ENCODE measurements at regions not wholly inside any gene's neighbourhood (a gene's known extent, or its start where the extent isn't known, plus 50 kb on each side); places are given as distances from the start of the nearest gene placed in this dataset.

- Histone ChIP-seq H3K36me3 (no peaks in the 10 kb centered on the region), H3K27ac (no peak overlapping the region), H3K9me3 (no peaks in the 10 kb centered on the region), H3K27me3 (replicated peaks; ENCODE audit: insufficient read depth) (no peaks in the 10 kb centered on the region), H3K4me1 (ENCODE audit: control insufficient read depth in 1 of 2, low read depth in 2 of 2) (no peaks in the 10 kb centered on the region), H3K4me3 (no peak overlapping the region)
- TF ChIP-seq CTCF (IDR thresholded peaks at IDR 0.05): no peak
- DNase-seq (ENCODE audit: low spot score) (no peak), ATAC-seq (ENCODE audit: insufficient number of reproducible peaks, low FRiP score, low read depth) (no peak)
Observed at GRCh38 chr18:78457011-78457410, 522.6 kb upstream of the SALL3 start.

GRCh38 chr18:78457731-78458130 lies 521.9 kb upstream of the SALL3 start:
- Histone ChIP-seq H3K4me1 (ENCODE audit: control insufficient read depth in 1 of 2, low read depth in 2 of 2) (no peaks in the 10 kb centered on the region), H3K27me3 (replicated peaks; ENCODE audit: insufficient read depth) (no peaks in the 10 kb centered on the region), H3K36me3 (no peaks in the 10 kb centered on the region), H3K9me3 (no peaks in the 10 kb centered on the region), H3K4me3 (no peak overlapping the region), H3K27ac (no peak overlapping the region)
- no peak for ATAC-seq (ENCODE audit: insufficient number of reproducible peaks, low FRiP score, low read depth)
- DNase-seq (ENCODE audit: low spot score): no peak
- TF ChIP-seq CTCF (IDR thresholded peaks at IDR 0.05): no peak

GRCh38 chr18:78458356-78458755 lies 521.3 kb upstream of the SALL3 start:
- H3K27ac ChIP-seq: no peak overlapping the region
- ATAC-seq (ENCODE audit: insufficient number of reproducible peaks, low FRiP score, low read depth) (no peak), DNase-seq (ENCODE audit: low spot score) (no peak)
- H3K27me3 ChIP-seq (replicated peaks; ENCODE audit: insufficient read depth): no peaks in the 10 kb centered on the region
- H3K4me3 ChIP-seq: no peak overlapping the region
- H3K4me1 ChIP-seq (ENCODE audit: control insufficient read depth in 1 of 2, low read depth in 2 of 2): no peaks in the 10 kb centered on the region
- no peak for TF ChIP-seq CTCF (IDR thresholded peaks at IDR 0.05)
- H3K36me3 ChIP-seq: no peaks in the 10 kb centered on the region
- H3K9me3 ChIP-seq: no peaks in the 10 kb centered on the region

GRCh38 chr18:78459668-78460067 lies 520.0 kb upstream of the SALL3 start:
- TF ChIP-seq CTCF (IDR thresholded peaks at IDR 0.05): no peak
- Histone ChIP-seq H3K9me3 (no peaks in the 10 kb centered on the region), H3K27ac (no peak overlapping the region), H3K4me3 (no peak overlapping the region), H3K4me1 (ENCODE audit: control insufficient read depth in 1 of 2, low read depth in 2 of 2) (no peaks in the 10 kb centered on the region), H3K27me3 (replicated peaks; ENCODE audit: insufficient read depth) (no peaks in the 10 kb centered on the region), H3K36me3 (no peaks in the 10 kb centered on the region)
- DNase-seq (ENCODE audit: low spot score): no peak
- ATAC-seq (ENCODE audit: insufficient number of reproducible peaks, low FRiP score, low read depth): no peak

GRCh38 chr18:78460558-78460957 lies 519.1 kb upstream of the SALL3 start:
- H3K36me3 ChIP-seq: no peaks in the 10 kb centered on the region
- DNase-seq (ENCODE audit: low spot score): no peak
- ATAC-seq (ENCODE audit: insufficient number of reproducible peaks, low FRiP score, low read depth): no peak
- no peaks in the 10 kb centered on the region for H3K4me1 ChIP-seq (ENCODE audit: control insufficient read depth in 1 of 2, low read depth in 2 of 2)
- H3K27me3 ChIP-seq (replicated peaks; ENCODE audit: insufficient read depth): no peaks in the 10 kb centered on the region
- no peak overlapping the region for H3K27ac ChIP-seq
- H3K9me3 ChIP-seq: no peaks in the 10 kb centered on the region
- H3K4me3 ChIP-seq: no peak overlapping the region
- TF ChIP-seq CTCF (IDR thresholded peaks at IDR 0.05): no peak
